Kidney epithelial cell (primary cell): ENCODE measurements at regions not wholly inside any gene's neighbourhood (a gene's known extent, or its start where the extent isn't known, plus 50 kb on each side); places are given as distances from the start of the nearest gene placed in this dataset.

ENCODE experiments used
- DNase-seq: peaks from one replicate; pipeline ENCODE4 v3.0.0-alpha.2; 2010; ENCODE audit warnings: low read depth
- H3K27me3 ChIP-seq: 2 replicates; pipeline ENCODE4 v1.6.0; 2011; ENCODE audit warnings: low read length; ENCODE audit not compliant: control insufficient read depth, insufficient read depth
- H3K36me3 ChIP-seq: 2 replicates; pipeline ENCODE4 v1.5.1; 2011; ENCODE audit warnings: low read length; ENCODE audit not compliant: control insufficient read depth, insufficient read depth
- H3K4me3 ChIP-seq: 2 replicates; pipeline ENCODE4 v1.5.1; 2011; ENCODE audit warnings: low read depth, mild to moderate bottlenecking, control low read depth, low read length
- TF ChIP-seq, protein P1 (sequence below): IDR thresholded peaks from 2 replicates; pipeline ENCODE4 v1.5.1; 2011; ENCODE audit warnings: mild to moderate bottlenecking, moderate library complexity, low read length, control low read depth, inconsistent platforms; ENCODE audit not compliant: insufficient read depth, poor library complexity, severe bottlenecking

DNA sequence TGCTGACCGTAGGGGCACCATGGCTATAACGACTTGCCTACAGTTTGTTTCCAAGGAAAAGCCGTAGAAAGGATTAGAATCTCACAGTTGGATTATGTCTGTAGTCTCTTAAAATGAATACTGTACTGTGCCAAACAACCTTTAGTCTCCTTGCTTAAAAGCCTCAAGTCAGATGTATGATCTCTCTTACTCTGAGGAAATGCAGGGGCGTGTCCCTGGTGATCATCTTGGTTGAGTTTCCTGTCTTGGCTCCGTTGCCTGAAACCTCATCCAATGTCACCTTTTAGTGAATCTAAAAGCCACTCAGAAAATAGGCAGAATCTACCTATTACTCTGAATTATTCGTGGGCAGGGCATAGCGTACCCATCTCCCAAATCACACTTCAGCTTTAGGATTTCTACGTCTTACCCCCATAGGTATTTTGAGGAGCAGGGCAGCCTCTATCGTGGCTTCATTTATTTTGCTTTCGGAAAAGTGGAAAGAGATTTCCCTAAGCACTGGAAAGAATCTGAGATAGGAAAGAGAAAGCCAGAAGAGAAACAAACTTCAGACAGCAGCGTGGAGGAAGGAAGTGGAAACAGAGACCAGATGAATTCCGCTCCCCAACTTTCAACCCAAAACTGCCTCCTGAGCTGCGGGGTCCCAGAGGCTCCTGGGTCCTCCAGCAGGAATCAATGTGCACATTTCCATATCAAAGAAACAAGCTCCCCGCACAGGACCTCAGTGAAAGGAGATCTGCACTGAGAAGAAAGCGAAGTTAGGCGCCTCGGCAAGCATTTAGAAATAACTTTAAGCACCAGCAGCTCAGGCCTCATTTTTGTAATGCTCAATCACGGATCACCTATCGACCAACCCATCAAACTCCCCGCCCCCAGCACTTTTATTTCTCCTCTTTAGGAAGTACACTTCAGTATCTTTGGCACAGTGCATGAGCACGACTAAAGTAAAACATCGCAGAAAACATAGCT is 245.8 kb downstream of the ETS1 start:
- no peak for DNase-seq
- H3K36me3 ChIP-seq = no peaks in the 10 kb centered on the region
- TF ChIP-seq, protein P1, sequence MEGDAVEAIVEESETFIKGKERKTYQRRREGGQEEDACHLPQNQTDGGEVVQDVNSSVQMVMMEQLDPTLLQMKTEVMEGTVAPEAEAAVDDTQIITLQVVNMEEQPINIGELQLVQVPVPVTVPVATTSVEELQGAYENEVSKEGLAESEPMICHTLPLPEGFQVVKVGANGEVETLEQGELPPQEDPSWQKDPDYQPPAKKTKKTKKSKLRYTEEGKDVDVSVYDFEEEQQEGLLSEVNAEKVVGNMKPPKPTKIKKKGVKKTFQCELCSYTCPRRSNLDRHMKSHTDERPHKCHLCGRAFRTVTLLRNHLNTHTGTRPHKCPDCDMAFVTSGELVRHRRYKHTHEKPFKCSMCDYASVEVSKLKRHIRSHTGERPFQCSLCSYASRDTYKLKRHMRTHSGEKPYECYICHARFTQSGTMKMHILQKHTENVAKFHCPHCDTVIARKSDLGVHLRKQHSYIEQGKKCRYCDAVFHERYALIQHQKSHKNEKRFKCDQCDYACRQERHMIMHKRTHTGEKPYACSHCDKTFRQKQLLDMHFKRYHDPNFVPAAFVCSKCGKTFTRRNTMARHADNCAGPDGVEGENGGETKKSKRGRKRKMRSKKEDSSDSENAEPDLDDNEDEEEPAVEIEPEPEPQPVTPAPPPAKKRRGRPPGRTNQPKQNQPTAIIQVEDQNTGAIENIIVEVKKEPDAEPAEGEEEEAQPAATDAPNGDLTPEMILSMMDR = no peak
- no peaks in the 10 kb centered on the region for H3K27me3 ChIP-seq
- H3K4me3 ChIP-seq = no peak overlapping the region

DNA sequence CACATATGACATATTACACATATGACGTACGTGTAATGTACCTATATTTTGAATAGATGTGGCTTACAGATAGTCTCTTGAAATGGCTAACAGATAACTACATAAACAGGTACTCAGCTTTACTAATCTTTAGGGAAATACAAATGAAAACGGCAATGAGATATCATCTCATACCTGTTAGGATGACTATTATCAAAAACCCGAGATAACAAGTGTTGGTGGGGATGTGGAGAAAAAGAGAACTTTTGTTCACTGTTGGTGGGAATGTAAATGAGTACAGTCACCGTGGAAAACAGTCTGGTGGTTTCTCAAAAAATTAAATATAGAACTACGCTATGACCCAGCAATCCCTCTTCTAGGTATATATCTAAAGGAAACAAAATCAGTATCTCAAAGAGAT is 247.6 kb downstream of the ETS1 start:
- DNase-seq = no peak
- Histone ChIP-seq H3K4me3 (no peak overlapping the region), H3K36me3 (no peaks in the 10 kb centered on the region), H3K27me3 (no peaks in the 10 kb centered on the region)
- TF ChIP-seq, protein P1 = no peak

DNA sequence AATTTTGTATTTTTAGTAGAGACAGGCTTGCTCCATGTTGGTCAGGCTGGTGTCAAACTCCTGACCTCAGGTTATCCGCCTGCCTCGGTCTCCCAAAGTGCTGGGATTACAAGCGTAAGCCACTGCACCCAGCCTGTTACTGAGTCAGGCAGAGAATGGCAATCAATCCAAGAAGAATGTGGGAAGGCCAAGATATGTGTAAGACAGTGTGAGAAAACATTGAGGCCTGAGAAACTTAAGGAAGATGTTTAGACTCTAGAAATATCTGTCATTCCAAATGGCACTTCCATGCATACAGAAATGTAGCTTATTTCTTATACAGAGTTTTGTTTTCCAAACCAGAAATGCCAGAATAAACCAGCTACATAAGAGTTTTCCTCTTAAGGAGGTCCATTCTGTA is 248.5 kb downstream of the ETS1 start:
- no peaks in the 10 kb centered on the region for H3K36me3 ChIP-seq
- TF ChIP-seq, protein P1 = no peak
- H3K4me3 ChIP-seq = no peak overlapping the region
- DNase-seq = no peak
- no peaks in the 10 kb centered on the region for H3K27me3 ChIP-seq

DNA sequence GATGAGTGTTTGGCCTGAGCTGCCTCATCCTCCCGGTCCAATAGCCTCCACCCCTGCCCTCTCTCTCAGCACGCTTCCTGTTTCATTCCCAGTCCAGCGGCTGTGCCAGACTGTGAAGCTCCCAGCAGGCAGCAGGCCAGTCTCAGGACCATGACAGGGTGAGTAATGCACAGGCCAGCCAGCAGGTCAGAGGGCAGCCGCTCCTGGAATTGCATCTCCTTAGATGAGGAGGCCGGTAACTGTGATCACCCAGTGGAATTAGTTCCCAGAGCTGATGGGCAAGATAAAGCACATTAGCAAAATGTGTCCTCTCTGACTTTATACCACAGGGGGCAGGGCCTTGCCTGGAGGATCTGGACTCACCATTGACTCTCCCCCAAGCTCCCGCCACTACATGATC is 251.2 kb downstream of the ETS1 start:
- Histone ChIP-seq H3K4me3 (no peak overlapping the region), H3K36me3 (no peaks in the 10 kb centered on the region), H3K27me3 (no peaks in the 10 kb centered on the region)
- peak; percentile 61 for DNase-seq
- TF ChIP-seq, protein P1 = no peak

DNA sequence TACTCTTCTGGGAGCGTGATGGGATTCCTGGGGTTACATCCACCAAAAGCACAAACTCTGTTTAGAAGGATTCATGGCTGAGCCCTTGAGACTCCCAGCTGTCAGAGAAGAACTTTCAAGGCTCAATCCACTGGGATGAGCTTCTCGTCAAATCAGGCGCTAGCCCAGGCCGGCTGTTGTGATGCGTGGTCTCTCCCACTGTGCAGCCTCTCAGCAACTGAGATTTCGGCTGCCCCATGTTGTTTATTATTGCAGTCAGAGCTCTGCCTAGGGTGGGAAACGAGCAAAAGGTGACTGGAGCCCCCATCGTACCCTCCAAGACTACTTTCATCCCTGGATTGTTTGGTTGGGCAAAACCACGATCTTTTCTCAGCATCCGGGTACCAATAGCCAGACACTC is 251.6 kb downstream of the ETS1 start:
- H3K36me3 ChIP-seq = no peaks in the 10 kb centered on the region
- TF ChIP-seq, protein P1 = no peak
- no peak for DNase-seq
- H3K27me3 ChIP-seq = no peaks in the 10 kb centered on the region
- H3K4me3 ChIP-seq = no peak overlapping the region
